SK-N-MC (cell line): ENCODE measurements at regions not wholly inside any gene's neighbourhood (a gene's known extent, or its start where the extent isn't known, plus 50 kb on each side); places are given as distances from the start of the nearest gene placed in this dataset.

Experiments
- DNase-seq: peaks from one replicate; pipeline ENCODE4 v3.0.0-alpha.2; 2011; ENCODE audit warnings: low read depth, low spot score
- H3K27ac ChIP-seq: fragments of 200-600 bp; sonication (generic); 2 replicates; pipeline ENCODE4 v1.5.1; 2016; ENCODE audit warnings: mixed run types
- H3K36me3 ChIP-seq: fragments of 200-600 bp; sonication (generic); 2 replicates; pipeline ENCODE4 v1.6.1; 2017; ENCODE audit warnings: antibody characterized with exemption, low read length, mixed read lengths; ENCODE audit not compliant: insufficient read depth
- H3K4me3 ChIP-seq: fragments of 200-600 bp; sonication (generic); 2 replicates; pipeline ENCODE4 v1.5.1; 2016
- H3K9ac ChIP-seq: fragments of 200-600 bp; sonication (generic); 2 replicates; pipeline ENCODE4 v1.8.0; 2017; ENCODE audit warnings: mixed run types, mixed read lengths; ENCODE audit not compliant: insufficient read length
- H3K9me3 ChIP-seq: fragments of 200-600 bp; sonication (generic); 2 replicates; pipeline ENCODE4 v1.6.1; 2017; ENCODE audit warnings: low read depth, mild to moderate bottlenecking, antibody characterized with exemption, low read length, moderate library complexity, mixed read lengths
- EZH2 ChIP-seq: fragments of 200-600 bp; sonication (generic); IDR thresholded peaks from one replicate; pipeline ENCODE4 v1.6.1; 2017; ENCODE audit warnings: antibody characterized with exemption
- FOXP2 ChIP-seq: optimal IDR thresholded peaks from 2 replicates; pipeline ENCODE3; 2011; ENCODE audit warnings: mild to moderate bottlenecking, moderate library complexity; ENCODE audit not compliant: insufficient read depth; ENCODE audit errors: extremely low read length, control extremely low read depth
- POLR2AphosphoS5 ChIP-seq: IDR thresholded peaks from 2 replicates; pipeline ENCODE4 v1.6.1; 2012; ENCODE audit warnings: mild to moderate bottlenecking, low read depth, low read length, borderline replicate concordance

DNA sequence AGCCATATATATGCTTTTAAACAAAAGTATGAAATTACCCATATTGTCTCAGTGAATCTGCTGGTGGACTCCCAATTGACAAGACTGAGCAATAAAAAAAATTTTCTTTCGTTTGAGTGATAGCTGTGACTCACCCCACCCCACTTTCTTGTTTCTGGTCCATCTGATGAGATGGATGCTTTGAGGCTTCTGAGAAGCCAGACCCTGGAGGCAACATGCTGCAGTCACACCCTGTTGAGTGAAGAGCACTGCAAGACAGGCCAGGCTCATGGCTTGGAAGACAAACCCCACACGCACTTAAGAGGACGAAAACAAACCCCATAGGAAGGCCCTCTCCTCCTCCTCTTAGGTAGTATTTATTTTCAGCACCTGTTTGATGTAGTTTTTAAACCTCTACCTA is 276.0 kb upstream of the TTC14 start:
- Histone ChIP-seq H3K9ac (no peak overlapping the region), H3K9me3 (no peaks in the 10 kb centered on the region), H3K4me3 (no peak overlapping the region), H3K36me3 (no peaks in the 10 kb centered on the region), H3K27ac (no peak overlapping the region)
- no peak for DNase-seq
- no peak for TF ChIP-seq POLR2AphosphoS5
- TF ChIP-seq FOXP2: no peak
- no peak for TF ChIP-seq EZH2

DNA sequence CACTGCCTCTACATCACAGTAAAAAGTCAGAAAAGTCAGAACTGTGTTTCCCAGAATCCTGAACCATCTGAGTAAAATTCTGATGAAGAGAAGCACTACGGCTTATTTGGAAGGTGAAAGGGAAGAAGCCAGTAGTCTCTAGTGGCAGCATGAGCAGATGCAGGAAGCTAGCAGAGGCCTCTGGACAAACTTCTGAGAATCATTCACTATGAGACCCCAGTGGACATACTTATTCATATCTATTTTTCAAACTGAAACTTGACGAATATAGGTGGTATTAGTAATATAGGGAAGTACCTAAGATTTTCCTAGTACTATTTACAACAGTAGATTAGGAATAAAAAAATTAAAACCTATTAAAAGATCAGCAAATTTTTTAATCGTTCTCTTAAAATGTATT is 272.8 kb upstream of the TTC14 start:
- no peak for DNase-seq
- Histone ChIP-seq H3K4me3 (no peak overlapping the region), H3K9ac (no peak overlapping the region), H3K27ac (no peak overlapping the region), H3K9me3 (no peaks in the 10 kb centered on the region), H3K36me3 (no peaks in the 10 kb centered on the region)
- no peak for TF ChIP-seq POLR2AphosphoS5
- TF ChIP-seq FOXP2: no peak
- no peak for TF ChIP-seq EZH2

DNA sequence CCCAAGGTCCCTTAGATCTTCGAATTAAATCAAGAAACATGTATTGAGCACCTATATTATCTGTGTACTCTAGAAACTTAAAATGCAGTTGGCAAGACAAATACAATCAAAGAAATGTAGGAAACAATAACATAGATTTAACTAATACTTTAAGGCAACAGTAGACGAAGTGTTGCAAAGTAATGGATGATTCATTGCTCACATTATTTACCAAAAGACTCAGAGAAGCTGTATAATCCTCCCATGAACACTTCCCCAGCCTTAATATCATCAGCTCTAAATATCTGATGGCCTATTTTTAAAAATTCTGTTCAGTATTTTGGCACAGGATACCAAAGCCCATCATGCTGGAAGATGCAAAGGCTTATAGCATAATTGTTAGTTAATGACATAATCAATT is 272.1 kb upstream of the TTC14 start:
- no peak for TF ChIP-seq EZH2
- TF ChIP-seq POLR2AphosphoS5: no peak
- TF ChIP-seq FOXP2: no peak
- H3K4me3 ChIP-seq: no peak overlapping the region

DNA sequence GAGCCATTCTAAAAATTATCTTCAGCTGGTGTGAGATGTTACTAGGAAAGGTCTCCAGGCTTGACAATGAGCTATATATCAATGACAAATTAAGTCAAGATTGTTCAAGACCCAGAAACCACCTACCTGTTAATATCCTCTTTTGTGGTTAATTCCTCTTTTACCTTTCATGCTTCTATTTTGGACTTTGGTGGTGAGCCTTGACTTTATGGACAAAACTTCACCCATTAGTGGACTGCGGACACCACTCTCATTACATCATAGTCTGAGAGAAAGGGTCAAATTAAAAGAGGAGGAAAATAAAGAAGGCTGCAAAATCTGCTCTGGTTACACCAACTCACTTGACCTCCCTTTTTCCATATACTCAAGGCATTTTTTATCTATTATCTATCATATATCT is 271.5 kb upstream of the TTC14 start:
- H3K9me3 ChIP-seq: no peaks in the 10 kb centered on the region
- no peak overlapping the region for H3K4me3 ChIP-seq
- H3K36me3 ChIP-seq: no peaks in the 10 kb centered on the region
- H3K27ac ChIP-seq: no peak overlapping the region
- TF ChIP-seq FOXP2: no peak
- TF ChIP-seq EZH2: no peak
- TF ChIP-seq POLR2AphosphoS5: no peak
- no peak for DNase-seq
- H3K9ac ChIP-seq: no peak overlapping the region

More for the DNA sequence above, 272.1 kb upstream of the TTC14 start:
- Histone ChIP-seq H3K9ac (no peak overlapping the region), H3K9me3 (no peaks in the 10 kb centered on the region), H3K27ac (no peak overlapping the region), H3K36me3 (no peaks in the 10 kb centered on the region)
- no peak for DNase-seq

DNA sequence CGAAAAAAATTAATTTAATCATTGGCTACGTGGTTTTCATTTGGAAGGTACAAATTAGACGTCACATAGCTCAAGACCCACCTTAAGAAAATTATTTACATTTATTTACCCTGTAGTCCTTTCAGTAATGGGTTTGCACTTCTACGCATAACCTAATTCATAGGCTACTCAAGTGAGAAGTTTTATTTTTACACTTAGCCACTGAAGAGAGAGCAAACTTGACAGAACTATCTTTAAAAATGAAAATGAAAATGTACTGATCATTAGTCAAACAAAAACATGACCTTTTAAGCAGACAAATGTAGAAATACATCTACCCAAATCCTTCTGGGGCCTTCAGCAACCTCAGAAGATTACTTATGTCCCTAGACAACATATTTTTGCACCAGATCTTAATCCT is 269.4 kb upstream of the TTC14 start:
- no peak for DNase-seq
- Histone ChIP-seq H3K9me3 (no peaks in the 10 kb centered on the region), H3K36me3 (no peaks in the 10 kb centered on the region), H3K4me3 (no peak overlapping the region), H3K27ac (no peak overlapping the region), H3K9ac (no peak overlapping the region)
- no peak for TF ChIP-seq FOXP2
- no peak for TF ChIP-seq POLR2AphosphoS5
- no peak for TF ChIP-seq EZH2

DNA sequence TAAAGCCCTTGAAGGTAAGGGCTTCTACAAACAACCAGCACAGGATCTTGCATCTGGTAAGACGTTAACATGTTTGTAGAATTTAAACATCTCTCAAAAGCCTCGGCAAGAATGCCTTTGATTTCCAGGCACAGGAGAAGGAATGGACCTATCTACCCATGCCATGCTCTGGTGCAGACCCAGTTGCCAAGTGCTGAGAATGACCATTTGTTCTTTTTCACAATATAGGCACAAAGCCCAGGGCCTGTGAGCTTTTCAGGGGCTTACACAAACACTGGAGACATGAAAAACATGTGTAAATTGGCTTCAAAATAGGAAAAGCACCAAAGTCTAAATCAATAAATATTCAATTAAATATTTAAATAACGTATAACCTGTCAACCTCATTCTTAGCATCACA is 266.9 kb upstream of the TTC14 start:
- no peak for DNase-seq
- no peak for TF ChIP-seq POLR2AphosphoS5
- TF ChIP-seq FOXP2: no peak
- TF ChIP-seq EZH2: no peak
- Histone ChIP-seq H3K9ac (no peak overlapping the region), H3K9me3 (no peaks in the 10 kb centered on the region), H3K27ac (no peak overlapping the region), H3K4me3 (no peak overlapping the region), H3K36me3 (no peaks in the 10 kb centered on the region)

DNA sequence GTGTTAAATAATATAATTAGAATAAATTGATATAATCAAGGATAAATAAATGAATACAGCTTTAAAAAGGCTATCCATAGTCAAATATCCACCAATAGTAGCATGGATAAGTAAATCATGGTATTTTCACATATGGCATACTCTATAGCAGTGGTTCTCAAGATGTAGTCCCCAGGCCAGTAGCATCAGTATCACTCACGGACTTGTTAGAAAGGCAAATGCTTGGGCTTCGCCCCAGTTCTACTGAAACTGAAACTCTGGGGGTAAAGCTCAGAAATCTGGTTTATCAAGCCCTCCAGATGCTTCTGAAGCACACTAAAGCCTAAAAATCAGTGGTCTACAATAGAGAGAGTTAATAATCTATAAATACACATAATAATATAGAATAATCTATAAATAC is 261.6 kb upstream of the TTC14 start:
- H3K27ac ChIP-seq: no peak overlapping the region
- H3K36me3 ChIP-seq: no peaks in the 10 kb centered on the region
- no peaks in the 10 kb centered on the region for H3K9me3 ChIP-seq
- H3K4me3 ChIP-seq: no peak overlapping the region
- TF ChIP-seq POLR2AphosphoS5 (no peak), EZH2 (no peak), FOXP2 (no peak)
- DNase-seq: no peak
- no peak overlapping the region for H3K9ac ChIP-seq

DNA sequence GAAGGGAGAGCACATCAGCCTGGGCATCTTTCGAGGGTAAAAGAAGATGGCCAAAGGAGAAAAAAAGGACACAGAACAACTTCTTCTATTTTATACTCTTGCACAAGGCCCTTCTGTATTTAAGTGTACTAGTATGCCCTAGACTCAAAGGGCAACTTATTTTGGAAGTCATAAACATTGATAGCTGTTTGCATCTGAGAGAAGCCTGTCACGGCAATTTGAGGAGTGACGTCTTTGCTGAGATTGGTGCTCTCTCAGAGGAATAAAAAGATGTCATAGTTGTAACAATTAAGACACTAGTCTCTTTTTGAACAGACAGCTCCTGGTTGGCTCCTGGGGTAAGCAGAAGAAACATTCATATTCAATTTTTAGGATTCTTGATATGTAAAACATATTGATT is 260.4 kb upstream of the TTC14 start:
- Histone ChIP-seq H3K27ac (no peak overlapping the region), H3K4me3 (no peak overlapping the region), H3K9ac (no peak overlapping the region), H3K36me3 (no peaks in the 10 kb centered on the region), H3K9me3 (no peaks in the 10 kb centered on the region)
- DNase-seq: no peak
- no peak for TF ChIP-seq POLR2AphosphoS5
- no peak for TF ChIP-seq EZH2
- no peak for TF ChIP-seq FOXP2

DNA sequence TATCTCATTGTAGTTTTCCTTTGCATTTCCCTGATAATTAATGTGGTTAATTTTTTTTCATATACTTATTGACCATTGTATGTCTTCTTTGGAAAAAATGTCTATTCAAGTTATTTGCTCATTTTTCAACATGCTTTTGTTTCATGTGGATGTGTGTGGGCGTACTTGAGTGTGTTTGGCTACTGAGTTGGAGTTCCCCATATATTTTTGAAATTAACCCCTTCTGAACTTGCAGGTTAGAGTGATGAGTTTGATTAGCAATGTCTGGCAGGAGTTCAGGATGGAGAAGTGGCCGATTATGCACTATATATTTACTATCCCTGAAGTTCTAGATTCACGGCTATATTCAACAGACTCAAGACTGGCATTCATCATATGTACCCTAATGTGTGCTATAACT is 250.4 kb upstream of the TTC14 start:
- Histone ChIP-seq H3K9me3 (no peaks in the 10 kb centered on the region), H3K27ac (no peak overlapping the region), H3K36me3 (no peaks in the 10 kb centered on the region), H3K9ac (no peak overlapping the region), H3K4me3 (no peak overlapping the region)
- TF ChIP-seq EZH2: no peak
- no peak for DNase-seq
